Activated naive CD8-positive, alpha-beta T cell treated with anti-CD3 and anti-CD28 coated beads, Interleukin-2, amount 50 U/mL, for 16 hours (primary cell): ENCODE measurements at regions not wholly inside any gene's neighbourhood (a gene's known extent, or its start where the extent isn't known, plus 50 kb on each side); places are given as distances from the start of the nearest gene placed in this dataset.
"Not testable (repeated sequence)": the region's sequence is repeated elsewhere in the genome, so short reads cannot be mapped to it uniquely, and the experiment has no call there.

Source experiments
- DNase-seq: peaks from one replicate; pipeline ENCODE4 v3.0.0-alpha.2; 2020; ENCODE audit warnings: low read depth, low spot score

DNA sequence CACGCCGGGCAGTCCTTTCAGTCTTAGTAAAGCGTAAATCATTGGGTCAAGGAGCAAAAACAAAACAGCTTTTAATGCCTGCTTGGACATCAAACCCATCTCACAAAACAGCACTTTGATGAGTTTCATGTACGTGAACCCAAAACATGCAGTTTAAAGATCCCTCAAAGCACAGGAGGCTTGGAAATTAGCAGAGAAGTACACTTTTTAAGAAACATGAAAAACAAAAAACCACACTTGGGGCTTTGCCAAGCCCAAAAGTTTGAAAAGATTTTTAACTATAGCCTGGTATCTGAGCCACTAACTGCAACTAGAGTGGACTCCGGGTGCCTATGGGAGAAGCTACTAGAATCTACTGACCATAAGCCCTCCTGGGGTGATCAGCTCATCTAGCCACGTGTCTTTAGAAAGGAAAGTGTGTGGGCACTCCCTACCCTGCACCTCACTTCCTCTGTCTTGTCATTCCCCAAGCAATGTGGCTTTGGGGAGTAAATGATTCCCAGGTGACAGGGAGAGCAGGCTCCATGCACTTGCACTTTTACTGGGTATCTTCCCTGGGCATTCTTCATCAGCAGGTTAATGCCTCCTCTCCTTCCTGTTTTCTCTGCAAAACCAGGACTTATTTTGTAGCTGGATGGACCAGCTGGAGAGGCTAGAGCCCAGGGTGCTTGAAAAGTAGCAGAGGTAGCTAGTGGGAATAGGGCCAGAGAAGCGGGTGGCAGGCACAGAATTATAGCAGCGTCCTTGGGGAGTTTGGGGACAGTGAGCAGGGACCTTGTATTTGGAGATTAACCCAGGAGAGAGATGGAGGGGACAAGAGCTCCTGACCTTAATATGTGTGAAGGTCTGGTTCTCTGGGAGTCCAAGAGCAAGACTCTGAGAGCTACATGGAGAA is 339.3 kb downstream of the BCL11B start:
- DNase-seq = no peak

DNA sequence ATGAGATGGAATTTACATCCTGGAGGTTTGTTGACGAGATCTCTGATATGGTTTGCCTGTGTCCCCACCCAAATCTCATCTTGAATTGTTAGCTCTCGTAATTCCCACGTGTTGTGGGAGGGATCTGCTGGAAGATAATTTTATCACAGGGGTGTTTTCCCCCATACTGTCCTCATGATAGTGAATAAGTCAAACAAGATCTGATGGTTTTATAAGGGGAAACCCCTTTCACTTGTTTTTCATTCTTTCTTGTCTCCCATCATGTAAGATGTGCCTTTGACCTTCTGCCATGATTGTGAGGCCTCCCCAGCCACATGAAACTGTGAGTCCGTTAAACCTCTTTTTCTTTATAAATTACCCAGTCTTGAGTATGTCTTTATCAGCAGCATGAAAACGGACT is 337.4 kb downstream of the BCL11B start:
- not testable (repeated sequence) for DNase-seq

DNA sequence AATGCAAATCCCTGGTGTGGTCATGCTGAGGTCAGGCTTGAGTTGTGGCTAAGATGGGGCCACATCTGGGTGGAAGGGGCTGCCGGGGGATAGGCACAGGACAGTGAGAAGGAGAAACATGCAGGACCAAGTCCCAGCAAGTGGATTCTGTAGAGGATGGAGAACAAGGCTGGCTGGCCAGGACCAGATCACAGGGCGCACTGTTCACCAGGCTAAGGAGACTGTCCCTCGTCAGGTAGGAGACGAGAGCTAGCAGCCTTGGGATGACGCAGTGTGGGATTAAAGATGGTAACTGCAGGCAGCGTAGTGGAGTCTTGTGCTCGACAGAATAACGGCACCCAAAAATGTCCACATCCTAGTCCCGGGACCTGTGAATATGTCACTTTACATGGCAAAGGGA is 336.1 kb downstream of the BCL11B start:
- no peak for DNase-seq

DNA sequence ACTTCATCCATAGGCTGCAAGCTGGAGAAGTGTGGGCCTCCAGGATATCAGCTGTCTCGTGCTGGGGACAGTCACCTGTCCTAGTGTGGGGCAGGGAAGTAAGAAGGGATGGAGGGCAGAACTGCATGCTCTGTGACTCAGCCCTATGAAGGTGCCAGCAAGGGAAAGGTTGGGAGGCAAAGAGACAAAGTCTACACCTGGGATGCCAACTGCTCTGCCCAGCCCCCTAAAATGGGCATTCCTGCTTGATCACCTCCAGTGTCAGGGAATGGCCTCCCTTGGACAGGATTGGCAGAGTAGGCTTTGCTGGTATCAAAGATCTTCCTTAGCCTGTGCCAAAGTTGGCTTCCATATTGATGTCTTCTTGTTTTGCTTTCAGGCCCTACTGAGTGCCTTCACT is 335.0 kb downstream of the BCL11B start:
- DNase-seq = no peak

DNA sequence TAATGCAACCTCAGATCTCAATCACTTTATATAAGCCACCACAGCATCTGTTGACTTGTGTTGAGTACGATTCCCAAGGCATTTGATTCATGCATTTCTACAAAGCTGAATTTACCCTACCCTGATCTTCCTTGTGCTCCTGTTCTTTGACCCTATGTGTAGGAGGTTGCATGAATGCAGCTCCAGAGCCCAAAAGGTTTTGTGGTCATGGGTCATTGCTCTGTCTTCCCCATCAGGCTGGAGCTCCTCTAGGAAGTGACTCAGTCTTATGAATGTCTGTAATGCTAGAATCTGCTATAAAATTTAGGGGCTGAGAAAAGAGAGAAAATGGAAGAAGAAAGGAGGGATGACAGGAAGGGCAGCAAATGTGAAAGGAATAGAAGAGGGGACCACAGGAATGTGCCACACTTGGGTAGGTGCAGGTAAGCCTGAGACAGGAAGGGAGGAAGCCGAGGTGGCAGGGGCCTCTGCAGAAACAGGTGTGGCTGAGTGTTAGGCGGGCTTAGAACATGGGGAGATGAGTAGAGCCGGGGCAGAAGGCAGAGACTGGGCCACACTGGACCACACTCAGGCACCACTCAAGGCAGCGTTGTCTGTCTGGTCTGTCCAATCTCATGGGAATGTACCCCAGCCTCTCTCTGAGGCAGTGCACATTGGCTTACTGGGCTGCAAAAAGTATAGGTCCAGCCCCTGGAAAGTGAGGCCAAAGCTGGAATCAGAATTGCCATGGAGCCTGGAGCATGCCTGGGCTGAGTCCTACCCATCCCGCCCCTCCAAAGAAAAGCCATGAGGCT is 334.1 kb downstream of the BCL11B start:
- no peak for DNase-seq

DNA sequence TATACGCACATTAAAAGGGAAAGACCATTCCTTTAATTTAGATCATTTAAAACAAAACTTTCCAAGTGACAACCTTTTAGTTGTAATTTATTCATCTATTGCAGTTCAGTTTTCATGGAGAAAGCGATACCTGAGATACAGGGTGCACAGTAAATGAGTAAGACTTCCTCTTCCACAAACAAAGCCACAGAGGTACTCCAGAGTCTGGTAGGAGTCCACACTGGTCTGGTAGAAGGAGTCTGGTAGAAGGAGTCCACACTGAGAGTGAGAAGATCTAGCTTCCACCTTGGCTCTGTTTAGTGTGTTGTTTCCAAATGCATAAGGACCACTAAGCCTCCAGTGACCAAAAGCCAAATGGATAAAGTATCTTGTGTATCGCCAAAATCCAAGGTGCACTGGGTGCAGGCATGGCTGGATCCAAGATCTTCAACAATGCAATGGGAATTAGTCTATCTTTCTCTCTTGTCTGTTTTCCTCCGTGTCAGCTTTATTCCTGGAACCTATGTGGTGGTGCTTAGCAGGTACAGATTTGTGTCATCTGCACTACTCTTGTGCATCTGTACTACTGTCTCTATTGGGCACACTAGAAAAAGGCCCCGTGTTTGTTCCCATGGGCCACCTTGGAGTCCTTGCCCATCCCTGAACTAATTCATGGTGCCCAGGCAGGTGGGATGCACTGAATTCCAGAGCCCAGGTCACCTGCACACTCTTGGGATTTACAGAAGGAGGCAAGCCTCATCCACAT is 331.1 kb downstream of the BCL11B start:
- DNase-seq = no peak

DNA sequence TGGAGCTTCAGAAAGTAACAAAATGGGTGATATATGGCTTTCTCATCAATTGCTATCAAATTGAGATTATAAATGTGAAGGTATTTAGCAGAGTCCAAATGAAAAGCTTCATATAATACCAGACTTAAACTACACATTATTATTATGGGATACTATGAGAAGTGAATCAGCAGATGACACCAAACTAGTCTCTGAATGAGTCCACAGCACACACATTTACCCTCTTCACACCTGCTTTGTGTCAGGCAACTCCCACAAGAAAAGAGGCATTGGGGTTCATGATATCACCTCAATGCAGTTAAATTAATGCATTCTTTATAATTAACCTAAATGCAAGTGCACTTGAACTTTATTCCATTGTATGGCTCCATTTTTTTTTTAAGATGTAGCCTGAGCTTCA is 330.5 kb downstream of the BCL11B start:
- DNase-seq = no peak

DNA sequence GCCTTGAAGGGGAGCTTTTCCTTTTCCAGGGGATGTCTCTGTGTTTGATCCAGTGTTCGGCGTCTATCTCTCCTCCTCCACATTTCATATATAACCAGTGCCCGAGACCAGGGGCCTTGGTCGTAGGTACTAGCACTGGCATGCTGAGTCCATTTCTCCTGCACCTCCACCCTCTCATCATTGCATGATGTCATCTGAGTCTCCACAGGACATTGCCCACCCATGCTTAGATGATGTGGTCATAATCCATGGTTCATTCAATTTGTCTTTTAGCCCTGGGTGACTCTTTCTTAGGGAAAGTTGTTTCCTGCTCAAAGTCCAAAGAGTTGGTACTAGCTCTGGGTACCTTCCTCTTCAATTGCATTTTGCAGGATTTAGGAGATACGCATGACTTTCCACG is 328.1 kb downstream of the BCL11B start:
- DNase-seq = no peak

DNA sequence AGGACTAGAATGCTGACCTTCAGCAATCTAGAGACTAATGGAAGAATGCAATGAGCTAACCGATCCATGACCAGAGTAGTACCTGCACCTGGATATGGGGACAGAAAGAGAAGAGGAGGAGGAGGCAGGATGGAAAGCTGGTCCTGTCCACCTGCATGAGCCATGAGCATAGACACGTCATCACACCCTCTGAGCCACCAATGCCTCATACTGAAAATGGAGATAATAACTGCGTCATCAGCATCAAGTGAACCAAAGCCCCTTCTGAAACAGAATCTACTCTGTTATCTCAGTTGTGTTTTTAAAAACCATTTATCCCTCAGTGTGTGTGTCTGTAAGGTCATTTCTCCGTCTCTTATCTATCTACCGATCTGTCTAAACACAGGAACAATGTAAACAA is 327.0 kb downstream of the BCL11B start:
- no peak for DNase-seq

DNA sequence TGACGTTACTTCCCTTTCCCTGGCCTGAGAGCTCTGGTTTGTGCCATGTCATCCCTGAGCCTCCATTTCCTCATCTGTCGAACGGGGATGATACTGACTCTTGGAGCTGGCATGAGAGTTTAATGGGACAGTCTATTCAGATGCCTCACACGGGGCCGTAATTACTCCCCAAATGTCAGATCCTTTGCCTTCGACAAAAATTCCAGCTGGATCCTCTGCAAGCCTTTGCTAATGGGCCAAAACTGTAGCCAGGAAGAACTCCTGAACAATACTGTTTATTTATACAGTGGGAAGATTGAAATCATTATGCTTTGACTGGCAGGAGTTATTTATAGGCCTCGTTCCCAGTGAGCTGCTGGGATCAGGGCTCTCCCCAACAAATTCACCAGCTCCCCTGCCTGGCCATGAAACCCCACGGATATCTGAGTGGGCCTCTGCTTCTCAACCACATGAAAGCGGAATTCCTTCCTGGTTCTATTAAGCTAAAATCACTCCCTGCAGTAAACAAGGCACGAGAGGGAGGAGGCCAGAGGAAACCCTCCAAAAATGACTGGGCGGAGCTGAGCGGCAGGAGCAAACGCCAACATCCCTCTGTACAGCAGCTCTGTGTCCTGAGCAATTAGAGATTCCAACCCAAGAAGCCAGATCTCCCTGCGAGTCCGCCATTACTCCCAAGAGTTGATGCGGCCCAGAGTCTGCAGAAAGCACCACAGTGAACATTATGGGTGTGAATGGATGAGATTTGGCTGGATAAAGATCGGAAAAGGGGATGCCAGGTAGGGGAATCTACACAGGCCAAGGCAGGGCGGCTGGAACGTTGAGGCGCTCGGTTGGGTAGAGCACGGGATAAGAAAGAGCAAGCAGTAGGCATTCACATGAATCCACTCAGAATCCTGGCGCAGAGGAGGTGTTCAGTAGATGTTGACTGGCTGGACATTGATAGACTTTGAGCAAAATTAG is 326.1 kb downstream of the BCL11B start:
- DNase-seq = no peak

DNA sequence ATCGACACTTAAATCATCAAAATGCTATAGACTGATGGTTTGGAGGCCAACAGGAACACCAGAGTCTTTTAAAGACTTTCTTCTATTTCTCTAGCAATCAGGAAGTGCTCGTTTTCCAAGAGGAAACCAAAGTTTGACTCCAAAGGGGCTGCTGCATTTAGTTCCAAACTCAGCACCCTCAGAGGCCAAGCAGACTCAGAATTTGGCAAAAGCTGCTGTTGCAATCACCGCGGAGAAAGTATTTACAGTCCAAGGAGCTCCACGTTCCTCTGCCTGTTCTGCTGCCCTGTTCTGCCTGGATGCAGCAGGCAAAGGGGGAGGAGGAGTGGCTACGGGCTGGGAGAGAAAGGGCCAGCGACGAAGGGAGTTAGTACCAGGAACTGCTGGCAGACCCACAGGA is 325.1 kb downstream of the BCL11B start:
- no peak for DNase-seq

DNA sequence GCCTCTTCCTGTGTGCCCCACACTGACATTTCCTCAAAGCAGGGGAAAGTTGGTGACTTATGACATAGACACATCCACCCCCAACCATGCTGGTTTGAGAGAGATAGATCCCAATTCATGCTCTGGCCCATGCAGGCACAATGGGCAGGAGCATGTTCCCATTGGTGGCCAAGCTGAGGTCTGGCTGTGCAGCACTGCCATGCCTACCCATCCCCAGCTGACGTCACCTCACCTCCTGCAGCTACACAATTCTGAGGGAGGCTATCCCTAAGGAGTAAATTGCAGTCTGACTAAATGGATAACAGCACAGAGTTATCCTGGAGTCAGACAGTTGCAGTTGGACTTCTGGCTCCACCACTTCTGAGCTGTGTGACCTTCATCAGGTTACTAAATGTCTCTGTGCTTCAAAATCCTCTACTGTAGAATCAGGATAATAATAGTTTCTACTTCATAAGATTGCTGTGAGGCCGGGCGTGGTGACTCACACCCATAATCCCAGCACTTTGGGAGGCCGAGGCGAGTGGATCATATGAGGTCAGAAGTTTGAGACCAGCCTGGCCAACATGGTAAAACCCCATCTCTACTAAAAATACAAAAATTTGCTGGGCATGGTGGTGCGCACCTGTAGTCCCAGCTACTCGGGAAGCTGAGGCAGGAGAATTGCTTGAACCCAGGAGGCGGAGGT is 323.9 kb downstream of the BCL11B start:
- no peak for DNase-seq

DNA sequence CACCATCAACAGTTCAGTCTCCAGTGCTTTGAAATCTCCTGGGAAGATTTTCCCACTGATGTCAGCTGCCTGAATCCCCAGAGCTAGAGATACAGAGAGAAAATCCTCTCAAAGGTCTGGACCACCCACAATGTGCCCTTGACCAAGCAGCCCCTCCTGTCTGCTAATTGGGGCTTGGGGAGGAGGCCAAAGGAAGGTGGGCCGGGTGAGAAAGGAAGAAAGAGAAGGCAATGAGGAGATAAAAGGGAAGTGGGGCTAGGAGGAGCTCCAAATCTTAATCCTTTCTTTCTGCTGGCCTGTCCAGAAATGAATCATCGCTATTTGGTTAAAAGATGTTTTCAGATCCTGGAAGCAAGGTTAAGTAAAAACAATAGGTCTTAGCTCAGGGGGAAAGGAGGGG is 322.9 kb downstream of the BCL11B start:
- DNase-seq = no peak

DNA sequence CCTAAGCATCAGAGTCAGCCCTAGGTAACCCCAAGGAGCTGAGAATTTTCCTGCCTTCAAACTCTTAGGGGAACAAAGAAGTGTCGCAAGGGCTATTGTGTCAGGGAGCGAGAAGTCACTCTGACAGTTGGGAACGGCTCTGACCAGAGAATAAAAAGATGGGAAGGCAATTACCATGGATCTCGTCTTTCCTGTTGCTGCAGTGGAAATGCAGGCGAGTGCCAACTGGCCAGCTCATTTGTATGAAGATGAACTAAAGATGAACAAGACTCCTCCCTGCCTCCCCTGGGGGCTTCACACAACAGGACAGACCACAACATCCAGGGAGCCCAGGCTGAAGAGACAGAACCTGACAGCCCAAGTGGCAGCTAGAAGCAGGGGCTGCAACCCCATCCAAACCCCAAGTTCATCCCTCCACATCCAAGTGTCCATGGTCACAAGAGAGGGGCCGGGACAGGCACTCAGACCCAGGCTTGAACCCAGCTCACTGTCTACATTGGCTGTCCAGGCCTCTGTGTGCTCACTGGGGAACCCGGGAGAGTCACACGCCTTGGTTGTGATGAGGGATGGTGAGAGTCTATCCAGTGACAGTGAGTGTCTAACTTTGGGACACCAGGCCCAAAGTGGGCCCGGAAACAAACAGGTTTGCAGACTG is 322.4 kb downstream of the BCL11B start:
- no peak for DNase-seq

DNA sequence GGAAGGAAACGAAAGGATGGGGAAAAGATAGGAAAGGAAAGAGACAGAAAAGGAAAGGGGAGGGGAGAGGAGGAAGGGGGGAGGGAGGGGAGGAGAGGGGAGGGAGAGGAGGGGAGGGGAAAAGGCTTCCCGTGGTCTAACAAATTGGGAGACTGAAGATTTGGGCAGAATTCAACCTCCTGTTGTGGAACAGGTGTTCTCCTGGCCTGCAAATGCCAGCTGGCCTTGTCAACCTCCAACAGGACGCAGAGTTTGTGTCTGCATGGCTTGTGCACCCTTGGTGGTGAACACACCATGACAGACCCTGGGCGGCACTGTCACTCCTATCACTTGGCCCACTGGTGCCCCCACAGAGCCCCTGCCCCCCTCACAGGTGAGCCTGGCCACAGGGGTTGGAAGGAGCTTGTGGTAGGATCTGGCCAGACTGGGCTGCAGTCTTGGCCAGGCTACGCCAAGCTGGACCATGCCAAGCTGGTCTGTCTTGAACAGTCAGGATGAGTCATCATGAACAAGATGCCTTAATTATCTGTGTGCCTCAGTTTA is 321.6 kb downstream of the BCL11B start:
- DNase-seq = no peak

DNA sequence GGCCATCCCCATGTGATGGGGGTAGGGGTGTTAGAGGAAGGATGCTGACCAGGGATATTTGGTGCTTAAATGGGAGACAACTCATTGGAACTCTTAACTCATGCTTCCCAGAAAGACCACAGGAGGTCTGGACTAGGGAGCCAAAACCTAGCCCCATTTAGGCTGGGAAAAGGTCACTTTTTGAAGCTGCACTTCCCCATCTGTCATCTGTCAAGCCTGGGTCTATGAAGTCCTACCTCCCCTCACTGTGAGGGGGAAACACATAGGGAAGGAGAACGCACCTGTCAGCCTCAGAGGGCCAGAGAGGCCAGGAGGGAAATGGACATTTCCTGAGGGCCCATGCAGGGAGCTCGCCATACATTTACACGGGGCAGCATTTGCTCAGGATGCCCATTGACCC is 321.0 kb downstream of the BCL11B start:
- no peak for DNase-seq

DNA sequence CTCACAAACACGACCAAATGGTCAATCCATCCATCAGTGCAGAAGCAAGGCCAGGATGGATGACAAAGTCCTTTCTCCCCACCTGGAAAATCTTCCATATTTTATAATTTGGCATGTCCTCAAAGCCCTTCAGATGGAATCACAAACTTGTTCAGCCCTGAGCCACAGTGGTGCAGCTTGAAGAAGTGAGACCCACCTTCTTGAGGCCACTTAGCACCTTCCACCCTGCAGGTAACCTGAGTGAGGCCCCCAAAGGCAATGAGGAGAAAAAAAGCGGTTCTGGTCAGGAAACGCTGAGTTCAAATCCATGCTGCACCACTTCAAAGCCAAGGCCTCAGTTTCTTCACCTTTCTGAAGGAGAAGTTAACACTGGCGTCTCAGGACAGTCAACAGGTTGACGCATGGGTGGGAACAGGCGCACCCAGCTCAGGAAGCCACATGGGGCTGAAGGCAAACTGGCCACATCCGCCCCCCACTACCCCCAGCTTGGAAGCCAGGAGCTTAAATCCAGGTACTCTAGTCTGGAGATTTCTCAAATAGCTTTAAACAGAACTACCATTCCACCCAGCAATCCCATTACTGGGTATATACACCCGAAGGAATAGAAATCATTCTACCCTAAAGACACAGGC is 320.4 kb downstream of the BCL11B start:
- no peak for DNase-seq

DNA sequence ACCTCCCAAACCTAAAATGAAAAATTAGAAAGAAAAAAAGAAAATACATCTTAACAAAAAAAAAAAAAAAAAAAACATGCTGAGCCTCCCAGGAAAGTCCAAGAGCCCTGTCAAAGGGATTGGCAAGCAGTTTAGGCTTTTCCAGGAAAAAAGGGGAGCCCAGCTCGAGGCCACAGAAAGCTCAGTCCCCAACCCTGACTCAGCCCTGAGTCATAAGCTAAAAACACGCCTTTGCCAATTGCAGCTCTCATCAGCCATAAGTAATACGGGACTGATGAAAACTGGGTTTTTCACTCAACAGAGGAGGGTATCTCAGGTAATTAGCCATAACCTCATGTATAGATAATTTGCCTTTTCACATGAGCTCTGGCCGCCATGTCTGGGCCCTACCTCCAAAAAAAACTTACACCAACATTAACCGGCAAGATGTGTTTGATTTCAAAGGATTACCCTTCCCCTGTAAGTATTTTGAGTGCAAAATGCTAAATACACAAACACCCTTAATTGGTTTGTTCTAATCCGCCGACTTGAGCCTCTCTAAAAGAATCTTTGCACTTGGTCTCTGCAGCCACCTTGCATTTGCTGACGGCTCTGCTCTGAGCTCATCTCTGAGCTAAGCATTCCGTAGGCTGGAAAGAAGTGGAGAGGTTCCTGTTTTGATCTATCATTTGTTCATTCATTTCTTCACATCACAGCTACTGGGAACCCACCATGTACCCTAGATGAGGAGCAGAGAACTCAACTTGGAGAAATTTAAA is 319.2 kb downstream of the BCL11B start:
- no peak for DNase-seq
